Endothelial cell of umbilical vein (primary cell): ENCODE measurements at regions not wholly inside any gene's neighbourhood (a gene's known extent, or its start where the extent isn't known, plus 50 kb on each side); places are given as distances from the start of the nearest gene placed in this dataset.

Experiments used
- BruUV-seq: library from RNA; stranded (reverse); fragments of 400-500 nt; replicated peaks from 2 replicates; lab custom pipeline; 2021; lab: Mats Ljungman, UMichigan
- CTCF ChIA-PET: fragments of 300-600, 350-600 bp; sonication (Branson Sonifier 250); formaldehyde crosslinking; loops from one replicate; lab custom pipeline; 2021; ENCODE audit warnings: antibody characterized with exemption, inconsistent platforms; lab: Charles Lee
- POLR2A ChIA-PET: fragments of 300-600, 350-600 bp; sonication (Branson Sonifier 250); formaldehyde crosslinking; loops from one replicate; lab custom pipeline; 2021; ENCODE audit warnings: antibody characterized with exemption, inconsistent platforms; lab: Charles Lee
- DNase-seq: peaks from one replicate; pipeline ENCODE4 v3.0.0-alpha.2; 2011; ENCODE audit warnings: low read depth, low spot score
- FAIRE-seq: peaks from 2 replicates; lab custom pipeline; 2011; peaks lifted over from hg19 to GRCh38; lab: Jason Lieb, UNC
- H2AFZ ChIP-seq: 2 replicates; pipeline ENCODE4 v1.6.0; 2012; ENCODE audit warnings: low read depth, low read length, control low read depth, inconsistent platforms
- H3K27ac ChIP-seq: 2 replicates; pipeline ENCODE4 v1.5.1; 2011; ENCODE audit warnings: low read depth, mild to moderate bottlenecking, control low read depth, low read length, moderate library complexity; ENCODE audit not compliant: insufficient read depth
- H3K27me3 ChIP-seq, 2 experiments: 2 replicates each; pipeline versions ENCODE4 v1.6.0 to v1.6.1; 2011; ENCODE audit warnings: low read length in 2 of 2, mixed read lengths in 1 of 2; ENCODE audit not compliant: control insufficient read depth in 2 of 2, insufficient read depth in 2 of 2
- H3K36me3 ChIP-seq, 2 experiments: 2 replicates in 1 of 2; 3 replicates in 1 of 2; pipeline ENCODE4 v1.5.1; 2011; ENCODE audit warnings: low read length in 2 of 2, mild to moderate bottlenecking in 1 of 2, moderate library complexity in 1 of 2; ENCODE audit not compliant: control insufficient read depth in 2 of 2, insufficient read depth in 2 of 2; ENCODE audit errors: extremely low read depth in 1 of 2
- H3K4me1 ChIP-seq: 3 replicates; pipeline ENCODE4 v1.5.1; 2011; ENCODE audit warnings: mild to moderate bottlenecking, low read length; ENCODE audit not compliant: control insufficient read depth, insufficient read depth; ENCODE audit errors: extremely low read depth
- H3K4me2 ChIP-seq: 2 replicates; pipeline ENCODE4 v1.6.1; 2011; ENCODE audit warnings: low read length, control low read depth, mixed read lengths; ENCODE audit not compliant: insufficient read depth
- H3K4me3 ChIP-seq, 3 experiments: fragments of 200-600 bp in 1 of 3; sonication (generic), shearing (Covaris generic) in 1 of 3; replicated peaks in 1 of 3; 2 replicates each; pipeline ENCODE4 v1.5.1; 2011 to 2016; ENCODE audit warnings: control low read depth in 3 of 3, low read length in 3 of 3, mild to moderate bottlenecking in 2 of 3, inconsistent platforms in 1 of 3, low read depth in 1 of 3, moderate library complexity in 1 of 3; ENCODE audit not compliant: insufficient read depth in 1 of 3
- H3K79me2 ChIP-seq: 2 replicates; pipeline ENCODE4 v1.6.0; 2012; ENCODE audit warnings: low read length, inconsistent platforms; ENCODE audit not compliant: control insufficient read depth, insufficient read depth
- H3K9ac ChIP-seq: replicated peaks from 2 replicates; pipeline ENCODE3; 2011; ENCODE audit warnings: low read length, control low read depth; ENCODE audit not compliant: insufficient read depth; ENCODE audit errors: extremely low read depth
- H3K9me1 ChIP-seq: replicated peaks from 3 replicates; pipeline ENCODE4 v1.6.0; 2011; ENCODE audit warnings: mild to moderate bottlenecking, low read length; ENCODE audit not compliant: control insufficient read depth, insufficient read depth; ENCODE audit errors: extremely low read depth
- H3K9me3 ChIP-seq: replicated peaks from 2 replicates; pipeline ENCODE4 v1.5.1; 2012; ENCODE audit warnings: low read length, inconsistent platforms; ENCODE audit not compliant: control insufficient read depth, insufficient read depth
- H4K20me1 ChIP-seq: replicated peaks from 2 replicates; pipeline ENCODE3; 2011; ENCODE audit warnings: mild to moderate bottlenecking, low read length; ENCODE audit not compliant: control insufficient read depth, insufficient read depth; ENCODE audit errors: extremely low read depth
- EZH2 ChIP-seq: IDR thresholded peaks from 2 replicates; pipeline ENCODE4 v1.6.1; 2012; ENCODE audit warnings: borderline replicate concordance, low read depth, mild to moderate bottlenecking, moderate library complexity, low read length, inconsistent platforms; ENCODE audit not compliant: severe bottlenecking
- FOS ChIP-seq: IDR thresholded peaks from 2 replicates; pipeline ENCODE4 v1.6.1; 2011; ENCODE audit warnings: mild to moderate bottlenecking, low read length, moderate library complexity, borderline replicate concordance; ENCODE audit not compliant: insufficient read depth
- GATA2 ChIP-seq: IDR thresholded peaks from 2 replicates; pipeline ENCODE4 v1.7.0; 2011; ENCODE audit warnings: low read depth, mild to moderate bottlenecking, moderate library complexity, mixed read lengths, low read length; ENCODE audit not compliant: insufficient read length, insufficient read depth
- JUN ChIP-seq: IDR thresholded peaks from 2 replicates; pipeline ENCODE4 v1.6.1; 2011; ENCODE audit warnings: borderline replicate concordance, low read depth; ENCODE audit not compliant: insufficient read length, insufficient read depth
- MYC ChIP-seq: IDR thresholded peaks from one replicate; pipeline ENCODE4 v1.6.1; 2011; ENCODE audit warnings: mild to moderate bottlenecking, low read depth, low read length
- POLR2A ChIP-seq: IDR thresholded peaks from 2 replicates; pipeline ENCODE4 v1.6.1; 2012; ENCODE audit warnings: low read depth, mild to moderate bottlenecking, control low read depth, low read length
- POLR2AphosphoS5 ChIP-seq: IDR thresholded peaks from 2 replicates; pipeline ENCODE4 v1.6.1; 2012; ENCODE audit warnings: low read depth, mild to moderate bottlenecking, control low read depth, low read length, moderate library complexity; ENCODE audit not compliant: insufficient read depth
- dilution Hi-C: fragments of 300-500 bp; cut with MboI; formaldehyde crosslinking; loops from one replicate; pipeline ENCODE4 v1.15.0; 2019; ENCODE audit warnings: low sequenced_read_pairs; ENCODE audit not compliant: extremely low pct_ligation_motif_present
- intact Hi-C: fragments of 100-400 bp; cut with micrococcal nuclease; formaldehyde crosslinking; loops from one replicate; pipeline ENCODE4 v1.10.0; 2022
- TF ChIP-seq, protein P1 (sequence below): IDR thresholded peaks from 2 replicates; pipeline ENCODE4 v1.6.1; 2011; ENCODE audit not compliant: insufficient read depth, insufficient read length
- TF ChIP-seq, protein P2 (sequence below), 2 donors: IDR thresholded peaks; 1 replicate in 1 of 2; 2 replicates in 1 of 2; pipeline ENCODE4 v1.5.1; 2011; ENCODE audit warnings: low read length in 2 of 2, mild to moderate bottlenecking in 2 of 2, moderate library complexity in 2 of 2, control low read depth in 1 of 2, inconsistent platforms in 1 of 2, low read depth in 1 of 2; ENCODE audit not compliant: insufficient read depth in 1 of 2; ENCODE audit errors: extremely low read depth in 1 of 2

DNA sequence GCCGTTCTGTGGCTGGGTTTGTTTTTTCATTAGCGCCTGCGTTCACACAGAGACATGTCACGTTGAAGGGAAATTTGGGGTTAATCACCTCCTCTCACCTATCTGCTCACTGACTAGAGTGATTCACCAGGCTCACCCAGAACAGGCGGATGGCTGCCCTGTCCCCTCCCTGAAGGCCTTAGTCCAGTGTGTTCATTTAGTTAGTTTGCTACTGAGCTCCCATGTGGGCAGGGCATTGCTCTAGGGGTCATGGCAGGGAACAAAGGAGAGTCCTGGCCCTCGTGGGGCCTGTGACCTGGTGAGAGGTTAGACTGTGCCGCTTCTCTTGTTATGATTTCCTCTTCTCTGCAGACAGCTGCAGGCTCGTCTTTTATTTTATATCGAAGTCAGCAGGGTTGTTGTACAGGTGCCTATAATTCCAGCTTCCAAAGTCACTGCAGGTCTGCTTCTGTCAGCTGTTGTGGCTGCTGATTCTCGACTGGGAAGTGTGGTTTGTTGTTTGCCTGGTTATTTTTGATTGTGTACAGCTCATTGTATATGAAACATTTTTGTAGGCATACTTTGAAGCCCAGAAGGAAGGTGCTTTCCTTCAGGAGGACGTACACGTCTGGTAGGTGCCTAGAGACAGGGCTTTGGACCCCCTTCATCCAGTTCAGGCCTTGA lies 73.4 kb upstream of the GSE1 start:
- dilution Hi-C loops, result no loop called here
- no peak for FAIRE-seq
- POLR2A ChIA-PET, result no interaction called here

More for the DNA sequence above, 73.4 kb upstream of the GSE1 start:
- no peaks in the 10 kb centered on the region for H3K9me3 ChIP-seq
- no peak overlapping the region for H3K9ac ChIP-seq
- H3K4me2 ChIP-seq, result no peak overlapping the region
- no peak overlapping the region for H3K27ac ChIP-seq
- CTCF ChIA-PET, result interaction anchor here (1.4 to 4.0 kb wide), 3 partner anchors 10 to 76 kb away, joined by 3 to 15 read pairs (median 8); no protein-coding TSS in a partner anchor
- BruUV-seq, result no TSS peak
- no peaks in the 10 kb centered on the region for H4K20me1 ChIP-seq
- peaks cover 3% of the 10 kb centered on the region for H3K4me1 ChIP-seq
- no peak overlapping the region for H2AFZ ChIP-seq
- no peaks in the 10 kb centered on the region for H3K36me3 ChIP-seq
- TF ChIP-seq EZH2 (no peak), FOS (no peak), JUN (no peak), MYC (no peak), GATA2 (no peak), POLR2AphosphoS5 (no peak), POLR2A (no peak)
- TF ChIP-seq, protein P1, sequence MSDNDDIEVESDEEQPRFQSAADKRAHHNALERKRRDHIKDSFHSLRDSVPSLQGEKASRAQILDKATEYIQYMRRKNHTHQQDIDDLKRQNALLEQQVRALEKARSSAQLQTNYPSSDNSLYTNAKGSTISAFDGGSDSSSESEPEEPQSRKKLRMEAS, result no peak
- TF ChIP-seq, protein P2, sequence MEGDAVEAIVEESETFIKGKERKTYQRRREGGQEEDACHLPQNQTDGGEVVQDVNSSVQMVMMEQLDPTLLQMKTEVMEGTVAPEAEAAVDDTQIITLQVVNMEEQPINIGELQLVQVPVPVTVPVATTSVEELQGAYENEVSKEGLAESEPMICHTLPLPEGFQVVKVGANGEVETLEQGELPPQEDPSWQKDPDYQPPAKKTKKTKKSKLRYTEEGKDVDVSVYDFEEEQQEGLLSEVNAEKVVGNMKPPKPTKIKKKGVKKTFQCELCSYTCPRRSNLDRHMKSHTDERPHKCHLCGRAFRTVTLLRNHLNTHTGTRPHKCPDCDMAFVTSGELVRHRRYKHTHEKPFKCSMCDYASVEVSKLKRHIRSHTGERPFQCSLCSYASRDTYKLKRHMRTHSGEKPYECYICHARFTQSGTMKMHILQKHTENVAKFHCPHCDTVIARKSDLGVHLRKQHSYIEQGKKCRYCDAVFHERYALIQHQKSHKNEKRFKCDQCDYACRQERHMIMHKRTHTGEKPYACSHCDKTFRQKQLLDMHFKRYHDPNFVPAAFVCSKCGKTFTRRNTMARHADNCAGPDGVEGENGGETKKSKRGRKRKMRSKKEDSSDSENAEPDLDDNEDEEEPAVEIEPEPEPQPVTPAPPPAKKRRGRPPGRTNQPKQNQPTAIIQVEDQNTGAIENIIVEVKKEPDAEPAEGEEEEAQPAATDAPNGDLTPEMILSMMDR (IDR thresholded peaks at IDR 0.05; ENCODE audit: extremely low read depth in 1 of 2, insufficient read depth in 1 of 2, low read depth in 1 of 2, low read length in 2 of 2), result no peak
- H3K79me2 ChIP-seq, result no peaks in the 10 kb centered on the region
- H3K9me1 ChIP-seq, result no peaks in the 10 kb centered on the region
- no peak for DNase-seq
- H3K27me3 ChIP-seq, result no peaks in the 10 kb centered on the region
- H3K4me3 ChIP-seq, result no peak overlapping the region
- intact Hi-C loops, result no loop called here
